AG09319 (cell line): ENCODE measurements at regions not wholly inside any gene's neighbourhood (a gene's known extent, or its start where the extent isn't known, plus 50 kb on each side); places are given as distances from the start of the nearest gene placed in this dataset.

Experiments
- DNase-seq: peaks from one replicate; pipeline ENCODE4 v3.0.0-alpha.2; 2010; ENCODE audit warnings: low read depth; ENCODE audit errors: extremely low read depth
- TF ChIP-seq, protein P1 (sequence below): IDR thresholded peaks from 2 replicates; pipeline ENCODE4 v1.5.1; 2011; ENCODE audit warnings: low read depth, mild to moderate bottlenecking, inconsistent platforms, low read length, moderate library complexity

DNA sequence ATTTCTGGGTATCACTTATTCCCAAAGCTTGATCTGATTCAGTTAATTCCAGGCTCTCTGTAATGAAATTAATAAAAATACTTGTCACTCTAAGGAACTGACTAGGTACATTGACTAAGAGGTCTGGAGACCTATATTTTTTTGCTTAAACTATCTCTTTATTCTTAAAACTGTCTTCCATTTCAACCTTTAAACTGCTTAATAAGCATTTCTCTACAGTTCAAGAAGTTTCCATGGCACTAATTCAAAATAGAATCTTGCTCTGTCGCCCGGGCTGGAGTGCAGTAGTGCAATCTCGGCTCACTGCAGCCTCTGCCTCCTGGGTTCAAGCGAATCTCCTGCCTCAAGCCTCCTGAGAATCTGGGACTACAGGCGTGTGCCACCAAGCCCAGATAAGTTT lies 117.4 kb downstream of the MTPAP start:
- DNase-seq = no peak
- TF ChIP-seq, protein P1, sequence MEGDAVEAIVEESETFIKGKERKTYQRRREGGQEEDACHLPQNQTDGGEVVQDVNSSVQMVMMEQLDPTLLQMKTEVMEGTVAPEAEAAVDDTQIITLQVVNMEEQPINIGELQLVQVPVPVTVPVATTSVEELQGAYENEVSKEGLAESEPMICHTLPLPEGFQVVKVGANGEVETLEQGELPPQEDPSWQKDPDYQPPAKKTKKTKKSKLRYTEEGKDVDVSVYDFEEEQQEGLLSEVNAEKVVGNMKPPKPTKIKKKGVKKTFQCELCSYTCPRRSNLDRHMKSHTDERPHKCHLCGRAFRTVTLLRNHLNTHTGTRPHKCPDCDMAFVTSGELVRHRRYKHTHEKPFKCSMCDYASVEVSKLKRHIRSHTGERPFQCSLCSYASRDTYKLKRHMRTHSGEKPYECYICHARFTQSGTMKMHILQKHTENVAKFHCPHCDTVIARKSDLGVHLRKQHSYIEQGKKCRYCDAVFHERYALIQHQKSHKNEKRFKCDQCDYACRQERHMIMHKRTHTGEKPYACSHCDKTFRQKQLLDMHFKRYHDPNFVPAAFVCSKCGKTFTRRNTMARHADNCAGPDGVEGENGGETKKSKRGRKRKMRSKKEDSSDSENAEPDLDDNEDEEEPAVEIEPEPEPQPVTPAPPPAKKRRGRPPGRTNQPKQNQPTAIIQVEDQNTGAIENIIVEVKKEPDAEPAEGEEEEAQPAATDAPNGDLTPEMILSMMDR = no peak

DNA sequence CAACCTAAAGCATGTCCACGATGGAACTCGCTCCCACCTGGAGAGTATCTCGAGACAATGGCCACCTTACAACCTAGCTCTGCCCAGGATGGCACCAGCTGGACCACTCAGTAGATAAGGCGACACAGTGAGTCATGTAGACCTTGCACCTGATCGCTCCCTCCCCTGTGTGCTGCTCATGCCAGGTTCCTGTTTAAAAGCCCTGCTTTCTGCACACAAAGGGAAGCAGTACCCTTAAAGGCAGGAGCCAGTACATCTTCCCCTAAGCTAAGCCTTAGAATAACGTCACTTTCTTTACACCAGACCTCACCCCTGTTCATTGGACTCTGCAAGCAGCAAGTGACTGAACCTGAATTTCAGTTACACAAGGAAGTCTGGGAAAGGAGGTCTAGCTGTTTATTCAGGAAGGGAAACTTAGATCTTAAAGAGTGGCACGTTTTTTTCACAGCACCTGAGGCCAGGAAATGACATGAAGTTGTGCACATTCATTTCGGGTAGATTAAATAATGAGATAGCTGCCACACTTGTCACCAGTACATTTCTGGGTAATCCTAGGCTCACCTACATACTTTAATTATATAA lies 117.9 kb downstream of the MTPAP start:
- DNase-seq = no peak
- TF ChIP-seq, protein P1 = no peak

DNA sequence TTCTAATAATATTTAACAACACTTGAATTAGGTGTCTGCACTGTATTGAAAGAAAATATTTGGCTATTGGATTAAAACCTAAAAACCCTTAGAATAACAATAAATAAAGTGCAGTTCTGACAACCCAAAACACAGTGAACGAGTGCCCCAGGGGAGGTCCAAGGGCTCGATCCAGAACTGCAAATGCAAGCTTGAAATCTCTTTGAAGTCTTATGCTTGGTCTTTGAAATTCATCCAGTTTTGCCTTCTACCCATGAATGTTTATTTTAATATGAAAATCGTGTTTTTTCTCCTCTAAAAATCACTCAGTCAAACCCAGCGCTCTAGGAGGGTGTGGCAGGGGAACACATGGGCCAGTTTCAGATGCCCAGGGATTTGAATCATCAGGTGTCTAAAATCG lies 119.5 kb downstream of the MTPAP start:
- DNase-seq = no peak
- TF ChIP-seq, protein P1 = no peak

DNA sequence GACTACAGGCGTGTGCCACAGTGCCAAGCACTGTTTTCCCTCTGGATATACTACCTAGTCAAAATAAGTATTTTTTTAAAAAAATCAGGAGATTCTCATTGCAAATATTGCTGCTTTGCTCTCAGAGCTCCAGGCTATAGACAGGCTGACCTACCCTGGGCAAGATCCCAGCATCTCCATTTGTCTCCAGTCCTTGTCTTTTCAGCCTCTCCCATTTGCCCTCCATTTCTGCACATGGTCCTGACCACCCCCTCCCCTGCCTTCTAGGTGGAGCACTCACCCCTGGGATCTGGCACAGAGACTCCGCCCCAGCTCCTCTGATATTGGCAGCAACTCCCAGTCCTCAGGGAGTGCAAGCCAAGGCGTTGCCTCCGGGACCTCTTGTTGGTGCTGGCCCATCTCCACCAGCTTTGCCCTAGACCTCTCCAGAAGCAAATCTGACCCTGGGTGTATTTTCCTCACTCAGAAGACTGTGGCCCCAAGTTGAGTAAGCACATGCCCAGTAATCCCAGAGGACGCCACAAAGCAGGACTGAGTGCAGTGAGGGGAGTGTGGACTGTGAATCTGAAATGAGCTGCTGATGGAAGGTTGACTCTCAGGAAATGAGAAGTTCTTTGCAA lies 120.6 kb downstream of the MTPAP start:
- DNase-seq = no peak
- TF ChIP-seq, protein P1 = no peak

DNA sequence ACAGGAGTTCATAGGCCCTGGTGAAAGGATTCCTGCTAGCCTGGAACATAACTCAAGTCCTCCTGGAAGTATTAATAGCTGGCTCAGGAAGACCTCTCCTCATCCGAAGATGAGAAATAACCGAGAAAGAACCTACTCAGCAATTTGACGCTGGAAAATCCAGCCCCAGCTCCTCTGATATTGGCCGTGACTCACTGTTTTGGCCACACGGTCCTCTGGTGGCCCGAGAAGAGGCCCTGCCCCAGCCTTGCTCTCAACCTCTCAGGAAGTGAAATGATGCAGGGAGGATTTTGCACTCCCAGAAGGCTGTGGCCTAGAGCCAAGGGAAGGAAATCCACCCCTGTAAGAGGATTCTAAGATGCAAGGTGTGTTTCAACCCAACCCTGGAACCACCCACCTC lies 121.6 kb downstream of the MTPAP start:
- DNase-seq = no peak
- TF ChIP-seq, protein P1 = no peak

DNA sequence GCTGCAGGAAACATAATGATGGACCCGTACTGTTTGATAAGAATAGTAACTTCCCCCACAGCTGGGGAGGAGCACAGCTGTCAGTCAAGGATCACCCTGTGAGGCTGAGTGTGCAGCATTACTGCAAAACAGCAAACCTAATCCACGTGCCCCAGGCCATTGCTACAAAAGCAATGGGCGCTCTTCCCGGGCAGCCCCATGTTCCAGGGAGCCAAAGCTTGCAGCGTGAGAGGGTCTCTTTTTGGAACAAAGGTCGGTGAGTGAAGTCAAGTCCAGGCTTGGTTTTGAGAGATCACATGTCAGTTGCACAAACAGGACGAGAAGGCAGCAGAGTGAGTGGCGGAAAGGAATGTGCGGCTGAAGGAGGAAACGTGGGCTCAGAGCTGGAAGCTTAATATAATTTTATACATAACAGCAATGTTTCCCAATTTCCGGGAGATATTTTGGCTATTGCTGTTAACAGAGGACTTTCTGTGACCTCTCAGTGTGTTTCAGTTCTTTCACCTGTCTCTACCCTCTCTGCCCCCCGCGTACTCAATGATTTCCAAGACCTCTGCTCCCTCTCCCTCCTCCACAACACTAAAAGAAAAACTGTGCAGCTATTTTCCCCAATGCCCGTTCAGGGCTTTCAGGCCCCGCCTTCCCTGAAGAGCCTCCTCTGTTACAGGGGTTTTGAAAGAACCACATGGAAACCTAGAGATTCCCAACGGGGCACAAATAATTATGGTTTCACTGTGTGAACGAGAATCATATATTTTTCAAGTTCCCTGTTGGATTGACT lies 128.9 kb downstream of the MTPAP start:
- DNase-seq = no peak
- TF ChIP-seq, protein P1 = no peak

DNA sequence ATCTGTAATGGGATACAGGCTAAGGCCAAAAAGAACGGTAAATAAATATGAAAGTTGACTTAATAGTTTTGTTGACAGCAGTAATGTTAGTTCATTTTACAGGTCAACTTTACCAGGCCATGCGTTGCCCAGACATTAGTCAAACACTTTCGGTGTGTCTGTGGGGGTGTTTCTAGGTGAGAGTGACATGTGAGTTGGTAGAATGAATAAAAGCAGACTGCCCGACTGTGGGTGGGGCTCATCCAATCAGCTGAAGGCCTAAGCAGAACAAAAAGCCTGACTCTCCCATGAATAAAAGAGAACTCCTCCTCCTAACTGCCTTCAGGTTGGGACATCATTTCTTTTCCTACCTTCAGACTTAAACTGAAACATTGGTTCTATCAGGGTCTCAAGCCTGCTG lies 132.3 kb downstream of the MTPAP start:
- DNase-seq = no peak
- TF ChIP-seq, protein P1 = no peak
